Activated CD4-positive, alpha-beta memory T cell treated with anti-CD3 and anti-CD28 coated beads for 36 hours (primary cell): ENCODE measurements at regions not wholly inside any gene's neighbourhood (a gene's known extent, or its start where the extent isn't known, plus 50 kb on each side); places are given as distances from the start of the nearest gene placed in this dataset.

Experiments
- CTCF ChIA-PET: fragments of 350-600 bp; sonication (Branson Sonifier 250); formaldehyde crosslinking; loops from one replicate; lab custom pipeline; 2021; ENCODE audit warnings: antibody characterized with exemption, inconsistent platforms; lab: Charles Lee
- POLR2A ChIA-PET: fragments of 350-600 bp; sonication (Branson Sonifier 250); formaldehyde crosslinking; loops from one replicate; lab custom pipeline; 2021; ENCODE audit warnings: antibody characterized with exemption; lab: Charles Lee
- DNase-seq: peaks from one replicate; pipeline ENCODE4 v3.0.0-alpha.2; 2020
- H3K27ac Mint-ChIP-seq: one replicate; pipeline ENCODE4 v1.8.0; 2021; ENCODE audit warnings: mixed read lengths
- H3K27me3 Mint-ChIP-seq: one replicate; pipeline ENCODE4 v1.8.0; 2021; ENCODE audit warnings: mixed read lengths
- H3K36me3 Mint-ChIP-seq: one replicate; pipeline ENCODE4 v1.8.0; 2021; ENCODE audit warnings: mixed read lengths
- H3K4me1 Mint-ChIP-seq: one replicate; pipeline ENCODE4 v1.8.0; 2021; ENCODE audit warnings: low read depth, mixed read lengths
- H3K4me3 Mint-ChIP-seq: one replicate; pipeline ENCODE4 v1.8.0; 2021; ENCODE audit warnings: mild to moderate bottlenecking, mixed read lengths
- H3K9me3 Mint-ChIP-seq: one replicate; pipeline ENCODE4 v1.8.0; 2021; ENCODE audit warnings: mixed read lengths
- intact Hi-C: fragments of 100-400 bp; cut with micrococcal nuclease; formaldehyde crosslinking; loops from one replicate; pipeline ENCODE4 v1.15.1; 2023

GRCh38 chr15:39323706-39324105 lies 257.2 kb upstream of the THBS1 start:
- no peaks in the 10 kb centered on the region for H3K36me3 Mint-ChIP-seq
- no peak overlapping the region for H3K27ac Mint-ChIP-seq
- POLR2A ChIA-PET = no interaction called here
- peaks cover 11% of the 10 kb centered on the region for H3K9me3 Mint-ChIP-seq
- CTCF ChIA-PET = no interaction called here
- no peak for DNase-seq
- intact Hi-C loops = no loop called here
- H3K4me3 Mint-ChIP-seq = no peak overlapping the region
- peaks cover 7% of the 10 kb centered on the region for H3K27me3 Mint-ChIP-seq
- H3K4me1 Mint-ChIP-seq = no peaks in the 10 kb centered on the region

- CTCF ChIA-PET = interaction anchor here (0.6 to 1.3 kb wide), 2 partner anchors 9 to 430 kb away, joined by 3 to 4 read pairs; no protein-coding TSS in a partner anchor
- POLR2A ChIA-PET = no interaction called here
- Mint-ChIP-seq H3K9me3 (no peaks in the 10 kb centered on the region), H3K4me1 (no peaks in the 10 kb centered on the region), H3K4me3 (no peak overlapping the region), H3K27ac (no peak overlapping the region), H3K27me3 (peaks cover 6% of the 10 kb centered on the region), H3K36me3 (no peaks in the 10 kb centered on the region)
- DNase-seq = no peak
- intact Hi-C loops = no loop called here
Observed at GRCh38 chr15:39326306-39326975, 254.4 kb upstream of the THBS1 start.

GRCh38 chr15:39327005-39327730 lies 253.7 kb upstream of the THBS1 start:
- POLR2A ChIA-PET = no interaction called here
- intact Hi-C loops = no loop called here
- no peak overlapping the region for H3K27ac Mint-ChIP-seq
- H3K36me3 Mint-ChIP-seq = no peaks in the 10 kb centered on the region
- DNase-seq = no peak
- H3K4me3 Mint-ChIP-seq = no peak overlapping the region
- CTCF ChIA-PET = interaction anchor here (0.6 to 1.3 kb wide), 2 partner anchors 8 to 430 kb away, joined by 3 to 4 read pairs; no protein-coding TSS in a partner anchor
- peaks cover 6% of the 10 kb centered on the region for H3K27me3 Mint-ChIP-seq
- H3K9me3 Mint-ChIP-seq = no peaks in the 10 kb centered on the region
- no peaks in the 10 kb centered on the region for H3K4me1 Mint-ChIP-seq

- H3K4me1 Mint-ChIP-seq = no peaks in the 10 kb centered on the region
- H3K27me3 Mint-ChIP-seq = peaks cover 3% of the 10 kb centered on the region
- no peak for DNase-seq
- no peaks in the 10 kb centered on the region for H3K36me3 Mint-ChIP-seq
- no peak overlapping the region for H3K27ac Mint-ChIP-seq
- intact Hi-C loops = no loop called here
- ChIA-PET CTCF (no interaction called here), POLR2A (no interaction called here)
- H3K9me3 Mint-ChIP-seq = no peaks in the 10 kb centered on the region
- no peak overlapping the region for H3K4me3 Mint-ChIP-seq
Observed at GRCh38 chr15:39330061-39330460, 250.8 kb upstream of the THBS1 start.

GRCh38 chr15:39331584-39331983 lies 249.3 kb upstream of the THBS1 start:
- Mint-ChIP-seq H3K4me1 (no peaks in the 10 kb centered on the region), H3K4me3 (no peak overlapping the region), H3K9me3 (no peaks in the 10 kb centered on the region), H3K27me3 (no peaks in the 10 kb centered on the region), H3K36me3 (no peaks in the 10 kb centered on the region), H3K27ac (no peak overlapping the region)
- intact Hi-C loops = no loop called here
- CTCF ChIA-PET = no interaction called here
- POLR2A ChIA-PET = no interaction called here
- no peak for DNase-seq

- no peaks in the 10 kb centered on the region for H3K27me3 Mint-ChIP-seq
- no peaks in the 10 kb centered on the region for H3K9me3 Mint-ChIP-seq
- no peak overlapping the region for H3K4me3 Mint-ChIP-seq
- ChIA-PET CTCF (no interaction called here), POLR2A (no interaction called here)
- no peak for DNase-seq
- no peak overlapping the region for H3K27ac Mint-ChIP-seq
- H3K4me1 Mint-ChIP-seq = no peaks in the 10 kb centered on the region
- no peaks in the 10 kb centered on the region for H3K36me3 Mint-ChIP-seq
- intact Hi-C loops = no loop called here
Observed at GRCh38 chr15:39332846-39333245, 248.0 kb upstream of the THBS1 start.

GRCh38 chr15:39333393-39333792 lies 247.5 kb upstream of the THBS1 start:
- intact Hi-C loops = no loop called here
- no peaks in the 10 kb centered on the region for H3K4me1 Mint-ChIP-seq
- CTCF ChIA-PET = no interaction called here
- no peaks in the 10 kb centered on the region for H3K9me3 Mint-ChIP-seq
- no peak for DNase-seq
- no peak overlapping the region for H3K4me3 Mint-ChIP-seq
- H3K27ac Mint-ChIP-seq = no peak overlapping the region
- no peaks in the 10 kb centered on the region for H3K36me3 Mint-ChIP-seq
- no peaks in the 10 kb centered on the region for H3K27me3 Mint-ChIP-seq
- POLR2A ChIA-PET = no interaction called here

- ChIA-PET POLR2A (no interaction called here), CTCF (no interaction called here)
- Mint-ChIP-seq H3K4me1 (no peaks in the 10 kb centered on the region), H3K27me3 (no peaks in the 10 kb centered on the region), H3K36me3 (no peaks in the 10 kb centered on the region), H3K27ac (no peak overlapping the region), H3K9me3 (no peaks in the 10 kb centered on the region), H3K4me3 (no peak overlapping the region)
- DNase-seq = no peak
- intact Hi-C loops = no loop called here
Observed at GRCh38 chr15:39333896-39334295, 247.0 kb upstream of the THBS1 start.

- DNase-seq = no peak
- Mint-ChIP-seq H3K4me3 (no peak overlapping the region), H3K27me3 (peaks cover 3% of the 10 kb centered on the region), H3K4me1 (no peaks in the 10 kb centered on the region), H3K36me3 (no peaks in the 10 kb centered on the region), H3K27ac (no peak overlapping the region), H3K9me3 (no peaks in the 10 kb centered on the region)
- intact Hi-C loops = no loop called here
- POLR2A ChIA-PET = no interaction called here
- CTCF ChIA-PET = no interaction called here
Observed at GRCh38 chr15:39336926-39337325, 244.0 kb upstream of the THBS1 start.

GRCh38 chr15:39338251-39338650 lies 242.6 kb upstream of the THBS1 start:
- Mint-ChIP-seq H3K4me1 (no peaks in the 10 kb centered on the region), H3K36me3 (no peaks in the 10 kb centered on the region), H3K27me3 (peaks cover 7% of the 10 kb centered on the region), H3K27ac (no peak overlapping the region), H3K4me3 (no peak overlapping the region), H3K9me3 (peaks cover 3% of the 10 kb centered on the region)
- POLR2A ChIA-PET = no interaction called here
- no peak for DNase-seq
- intact Hi-C loops = no loop called here
- CTCF ChIA-PET = no interaction called here

GRCh38 chr15:39340903-39341645 lies 239.8 kb upstream of the THBS1 start:
- no peak overlapping the region for H3K4me3 Mint-ChIP-seq
- POLR2A ChIA-PET = no interaction called here

GRCh38 chr15:39344662-39345141 lies 236.2 kb upstream of the THBS1 start:
- no peaks in the 10 kb centered on the region for H3K36me3 Mint-ChIP-seq
- ChIA-PET CTCF (no interaction called here), POLR2A (no interaction called here)
- no peak overlapping the region for H3K27ac Mint-ChIP-seq
- peaks cover 4% of the 10 kb centered on the region for H3K9me3 Mint-ChIP-seq
- H3K27me3 Mint-ChIP-seq = peaks cover 7% of the 10 kb centered on the region
- no peak overlapping the region for H3K4me3 Mint-ChIP-seq
- no peak for DNase-seq
- no peaks in the 10 kb centered on the region for H3K4me1 Mint-ChIP-seq
- intact Hi-C loops = no loop called here

More at GRCh38 chr15:39340903-39341645, 239.8 kb upstream of the THBS1 start:
- no peaks in the 10 kb centered on the region for H3K4me1 Mint-ChIP-seq
- no peak for DNase-seq
- H3K27me3 Mint-ChIP-seq = peaks cover 7% of the 10 kb centered on the region
- H3K36me3 Mint-ChIP-seq = no peaks in the 10 kb centered on the region
- intact Hi-C loops = no loop called here
- no peak overlapping the region for H3K27ac Mint-ChIP-seq
- CTCF ChIA-PET = no interaction called here
- peaks cover 4% of the 10 kb centered on the region for H3K9me3 Mint-ChIP-seq
